HG03378 (cell line): ENCODE measurements at regions not wholly inside any gene's neighbourhood (a gene's known extent, or its start where the extent isn't known, plus 50 kb on each side); places are given as distances from the start of the nearest gene placed in this dataset.

Source experiments
- ATAC-seq: cut with Tn5 transposase; IDR thresholded peaks from one replicate; pipeline ENCODE4 v1.9.1; 2021; ENCODE audit warnings: mild to moderate bottlenecking, moderate library complexity; ENCODE audit not compliant: unreplicated experiment

DNA sequence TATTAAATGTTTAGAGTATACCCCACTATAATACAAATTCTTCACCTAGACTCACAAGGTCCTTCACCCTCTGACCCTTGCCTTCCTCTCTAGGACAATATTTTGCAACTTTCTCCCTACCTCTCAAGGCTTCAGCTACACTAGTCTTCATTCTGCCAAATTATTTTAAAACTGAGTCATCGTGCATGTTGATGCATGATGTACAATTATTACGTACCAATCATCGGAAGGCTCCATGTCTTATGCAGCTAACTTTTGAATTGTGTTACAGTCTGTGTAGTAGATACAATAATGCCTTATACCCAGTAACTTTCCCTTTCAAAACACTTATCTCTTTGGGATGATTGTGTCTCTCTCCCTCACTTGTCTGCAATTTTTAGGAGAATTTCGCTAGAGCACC is 98.5 kb upstream of the ROBO2 start:
- ATAC-seq = no peak

GRCh38 chr3:76942101-76942500 is 97.8 kb upstream of the ROBO2 start:
- no peak for ATAC-seq

GRCh38 chr3:76943058-76943457 is 96.8 kb upstream of the ROBO2 start:
- no peak for ATAC-seq

GRCh38 chr3:76943671-76944070 is 96.2 kb upstream of the ROBO2 start:
- no peak for ATAC-seq

DNA sequence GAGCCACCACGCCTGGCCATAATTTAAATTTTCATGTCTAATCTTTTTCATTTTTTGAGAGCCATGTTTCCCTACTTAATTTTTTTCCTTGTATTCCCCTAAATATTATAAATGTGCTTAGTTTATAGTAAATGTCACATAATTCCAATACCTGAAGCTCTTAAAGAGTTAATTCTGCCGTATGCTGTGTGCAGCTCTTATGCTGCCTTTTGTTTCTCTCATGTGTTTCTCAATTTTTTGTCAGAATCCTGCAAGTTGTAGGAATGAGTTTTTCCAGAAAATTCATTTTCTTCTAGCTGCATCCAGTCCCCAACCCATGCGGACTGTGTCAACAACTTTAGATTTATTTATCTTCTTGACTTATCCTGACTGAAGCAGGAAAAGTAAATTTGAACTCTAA is 90.9 kb upstream of the ROBO2 start:
- no peak for ATAC-seq

GRCh38 chr3:76949462-76949861 is 90.4 kb upstream of the ROBO2 start:
- no peak for ATAC-seq

GRCh38 chr3:76950590-76950989 is 89.3 kb upstream of the ROBO2 start:
- no peak for ATAC-seq

DNA sequence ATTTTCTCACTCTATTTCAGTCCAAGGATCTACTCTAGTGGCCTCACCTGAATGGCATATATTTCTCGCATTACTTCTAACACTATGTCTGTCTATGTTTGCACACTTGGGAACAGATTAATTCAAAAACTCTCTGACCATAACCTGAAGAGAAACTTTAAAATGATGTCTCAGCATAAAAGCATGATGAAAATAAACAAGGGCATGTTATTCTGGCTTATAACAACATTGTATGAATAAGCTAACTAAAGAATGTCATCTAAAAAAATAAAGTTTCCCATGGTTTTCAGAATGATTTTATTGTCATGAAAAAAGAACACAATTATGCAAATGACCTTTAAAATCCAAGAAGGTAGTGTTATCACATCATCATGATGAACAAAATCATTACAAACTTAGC is 85.5 kb upstream of the ROBO2 start:
- no peak for ATAC-seq

DNA sequence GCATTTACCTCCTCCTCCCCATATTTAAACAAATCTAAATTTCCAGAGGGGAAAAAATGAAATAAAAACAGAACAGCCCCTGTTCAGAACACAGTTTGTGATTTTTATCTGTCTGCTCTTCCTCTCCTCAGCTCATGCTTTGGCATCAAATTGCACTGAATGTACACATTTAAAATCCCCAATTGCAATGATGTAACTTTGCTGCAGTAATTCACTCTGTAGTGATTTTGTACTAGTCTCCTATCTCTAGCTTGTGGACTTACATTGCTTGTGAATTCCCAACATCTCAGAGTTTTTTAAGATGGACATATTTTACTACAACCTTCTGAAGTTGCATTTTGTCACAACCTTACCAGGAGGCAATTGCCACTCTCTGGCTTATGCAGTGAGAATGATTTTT is 81.6 kb upstream of the ROBO2 start:
- ATAC-seq = no peak

DNA sequence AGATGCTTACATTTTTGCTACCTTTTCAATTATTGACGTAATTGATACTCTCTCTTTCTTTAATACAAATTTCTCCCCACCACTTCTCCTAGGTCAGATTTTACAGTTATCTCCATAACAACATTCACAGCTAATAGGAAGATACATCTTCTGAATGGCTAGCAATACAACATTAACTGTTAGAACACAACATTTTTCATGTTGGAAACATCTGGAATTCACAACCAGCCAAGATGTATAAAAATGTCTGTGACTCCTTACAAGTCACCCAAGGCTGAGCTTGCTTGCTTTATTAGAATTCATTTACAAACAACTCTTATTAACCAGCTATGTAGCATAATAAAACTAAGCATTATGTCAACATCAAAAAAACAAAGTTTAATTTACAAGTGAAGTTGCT is 81.0 kb upstream of the ROBO2 start:
- no peak for ATAC-seq

- no peak for ATAC-seq
Observed at GRCh38 chr3:76961284-76961683, 78.6 kb upstream of the ROBO2 start.

GRCh38 chr3:76965122-76965725 is 74.7 kb upstream of the ROBO2 start:
- no peak for ATAC-seq

DNA sequence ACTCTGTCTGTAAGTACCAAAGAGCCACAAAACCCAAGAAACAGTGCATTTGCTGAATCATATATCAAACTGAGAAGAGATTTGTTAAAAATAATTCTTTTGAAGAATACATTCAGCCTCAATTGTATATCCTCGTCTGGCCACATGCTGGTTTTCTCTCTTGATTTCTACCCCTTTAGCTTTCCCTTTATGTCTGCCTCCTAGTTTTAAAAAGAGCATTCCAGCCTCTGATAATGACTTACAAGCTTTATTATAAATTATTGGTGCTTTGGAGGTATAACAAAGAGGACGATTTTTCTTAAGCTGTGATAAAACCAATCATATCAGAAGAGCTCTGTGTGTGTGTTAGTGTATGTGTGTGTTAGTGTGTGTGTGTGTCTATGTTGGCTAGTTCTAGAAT is 70.4 kb upstream of the ROBO2 start:
- no peak for ATAC-seq

- no peak for ATAC-seq
Observed at GRCh38 chr3:76969996-76970615, 69.8 kb upstream of the ROBO2 start.

GRCh38 chr3:76972624-76973296 is 67.1 kb upstream of the ROBO2 start:
- no peak for ATAC-seq

GRCh38 chr3:76976996-76977395 is 62.9 kb upstream of the ROBO2 start:
- ATAC-seq = no peak

GRCh38 chr3:76985645-76986044 is 54.3 kb upstream of the ROBO2 start:
- no peak for ATAC-seq

DNA sequence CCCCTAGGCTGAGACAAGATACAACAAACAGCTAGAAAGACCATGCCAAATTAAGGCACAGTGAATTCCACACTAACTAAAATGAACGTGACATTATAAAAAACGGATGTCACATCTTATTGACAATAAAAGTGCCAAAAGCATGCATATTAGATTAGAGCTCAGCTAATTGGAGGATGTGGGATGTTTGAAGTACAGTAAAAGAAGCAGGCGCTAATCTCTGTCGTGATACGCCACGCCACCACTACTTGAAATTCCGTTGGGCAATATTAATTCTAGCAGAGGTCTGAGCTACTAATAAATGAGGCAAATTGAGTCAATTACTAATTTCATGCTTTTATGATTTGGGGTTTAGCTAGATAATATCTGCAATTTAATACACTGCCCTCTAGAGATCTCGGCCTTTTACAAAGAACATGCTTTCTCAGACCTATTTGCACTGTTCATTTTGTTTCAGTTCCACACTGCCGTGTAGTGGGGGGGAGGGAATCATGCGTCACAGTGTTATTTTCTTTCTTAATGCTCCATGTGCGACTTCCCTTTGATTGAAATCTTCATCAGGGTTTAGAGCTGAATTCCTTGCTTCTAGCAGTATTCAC is 52.9 kb upstream of the ROBO2 start:
- no peak for ATAC-seq
